ENCODE measurements at regions not wholly inside any gene's neighbourhood (a gene's known extent, or its start where the extent isn't known, plus 50 kb on each side); places are given as distances from the start of the nearest gene placed in this dataset.

DNA sequence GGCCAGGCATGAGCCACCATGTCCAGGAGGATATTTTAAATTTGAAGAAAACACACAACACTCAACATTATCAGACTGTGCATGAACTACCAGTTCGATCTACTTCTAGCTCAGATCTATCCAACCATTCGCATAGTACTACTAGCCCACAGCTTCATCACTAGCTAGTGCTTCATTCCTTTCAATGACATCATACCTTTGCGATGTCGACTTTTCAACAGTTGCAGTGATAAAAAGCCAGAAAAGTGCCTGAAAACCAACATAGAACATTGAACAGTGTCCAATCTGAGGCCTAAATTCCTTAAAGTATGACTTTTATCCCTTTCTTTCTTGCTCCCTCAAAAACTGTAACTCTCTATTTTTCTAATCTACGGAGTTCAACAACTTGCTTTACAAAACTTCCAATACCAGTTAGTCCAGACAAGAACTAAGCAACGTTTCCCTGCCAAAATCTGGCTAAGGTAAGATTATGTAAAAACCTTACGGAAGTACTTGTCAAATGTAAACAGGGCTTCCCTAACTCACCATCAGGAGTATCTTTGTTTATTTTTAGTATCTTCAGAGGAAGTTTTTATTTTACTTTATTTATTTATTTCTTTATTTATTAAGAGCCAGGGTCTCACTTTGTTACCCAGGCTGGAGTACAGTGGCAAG lies 434.0 kb upstream of the JARID2 start:
- no peak for DNase-seq (ENCODE audit: low read depth)
- TF ChIP-seq, protein P1, sequence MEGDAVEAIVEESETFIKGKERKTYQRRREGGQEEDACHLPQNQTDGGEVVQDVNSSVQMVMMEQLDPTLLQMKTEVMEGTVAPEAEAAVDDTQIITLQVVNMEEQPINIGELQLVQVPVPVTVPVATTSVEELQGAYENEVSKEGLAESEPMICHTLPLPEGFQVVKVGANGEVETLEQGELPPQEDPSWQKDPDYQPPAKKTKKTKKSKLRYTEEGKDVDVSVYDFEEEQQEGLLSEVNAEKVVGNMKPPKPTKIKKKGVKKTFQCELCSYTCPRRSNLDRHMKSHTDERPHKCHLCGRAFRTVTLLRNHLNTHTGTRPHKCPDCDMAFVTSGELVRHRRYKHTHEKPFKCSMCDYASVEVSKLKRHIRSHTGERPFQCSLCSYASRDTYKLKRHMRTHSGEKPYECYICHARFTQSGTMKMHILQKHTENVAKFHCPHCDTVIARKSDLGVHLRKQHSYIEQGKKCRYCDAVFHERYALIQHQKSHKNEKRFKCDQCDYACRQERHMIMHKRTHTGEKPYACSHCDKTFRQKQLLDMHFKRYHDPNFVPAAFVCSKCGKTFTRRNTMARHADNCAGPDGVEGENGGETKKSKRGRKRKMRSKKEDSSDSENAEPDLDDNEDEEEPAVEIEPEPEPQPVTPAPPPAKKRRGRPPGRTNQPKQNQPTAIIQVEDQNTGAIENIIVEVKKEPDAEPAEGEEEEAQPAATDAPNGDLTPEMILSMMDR (IDR thresholded peaks at IDR 0.05; ENCODE audit: low read depth, low read length, missing control alignments), result no peak

DNA sequence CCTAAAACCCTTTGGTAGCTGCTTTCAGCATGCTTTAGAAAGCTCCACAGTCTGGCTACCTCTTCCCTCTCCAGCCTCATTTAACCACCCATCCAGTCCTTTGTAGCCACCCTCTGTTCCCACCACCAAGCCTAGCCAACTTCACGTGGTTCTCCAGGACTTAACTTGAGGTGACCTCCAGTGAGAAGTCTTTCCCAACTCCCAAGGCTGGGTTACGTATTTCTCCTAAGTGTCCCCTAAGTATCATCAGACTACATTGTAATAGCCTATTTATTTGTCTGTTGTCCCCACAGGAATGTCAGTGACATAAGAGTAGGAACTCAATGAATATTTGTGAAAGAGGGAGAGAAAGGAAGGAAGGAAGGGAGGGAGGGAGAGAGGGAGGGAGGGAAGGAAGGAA lies 431.9 kb upstream of the JARID2 start:
- in situ Hi-C loops (cut with HindIII; ENCODE audit: low sequenced_read_pairs), result no loop called here
- no peak for DNase-seq (ENCODE audit: low read depth)
- TF ChIP-seq, protein P1 (IDR thresholded peaks at IDR 0.05; ENCODE audit: low read depth, low read length, missing control alignments), result no peak
- H3K4me3 ChIP-seq (ENCODE audit: low read depth, low read length), result no peak overlapping the region

More for the DNA sequence above, 434.0 kb upstream of the JARID2 start:
- in situ Hi-C loops (cut with HindIII; ENCODE audit: low sequenced_read_pairs), result no loop called here
- no peak overlapping the region for H3K4me3 ChIP-seq (ENCODE audit: low read depth, low read length)

DNA sequence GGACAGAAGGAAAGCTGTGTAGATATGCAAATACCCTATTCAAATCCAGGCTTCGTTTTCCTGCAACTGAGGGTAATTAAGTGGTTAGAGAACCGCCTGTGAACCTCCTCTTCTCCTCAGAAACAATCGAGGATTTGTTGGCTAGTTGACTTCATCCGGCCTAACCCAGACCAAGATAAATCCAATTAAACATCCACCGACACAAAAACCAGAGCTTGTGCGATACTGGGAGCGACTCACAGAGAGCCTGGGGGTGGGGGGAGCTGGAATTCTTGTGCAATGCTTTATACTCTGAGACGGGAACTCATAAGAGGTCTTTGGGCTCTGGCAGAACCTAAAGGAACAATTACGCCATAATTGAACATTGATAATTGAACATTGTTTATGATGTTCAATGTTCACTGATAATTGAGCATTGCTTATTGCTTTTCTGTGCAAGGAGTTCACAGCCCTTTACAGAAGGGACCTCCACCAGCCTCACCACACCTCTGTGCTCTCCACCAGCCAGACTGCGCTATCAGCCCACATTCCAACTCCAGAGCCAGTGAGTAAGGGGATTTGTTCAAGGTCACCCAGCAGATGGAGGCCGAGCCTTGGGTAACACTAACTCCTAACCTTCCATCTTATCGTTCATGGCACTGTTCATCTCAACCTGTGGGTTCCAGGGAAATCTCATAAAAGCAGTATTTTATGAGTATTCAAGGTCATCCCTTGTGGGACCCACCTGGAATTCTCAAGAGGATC lies 429.6 kb upstream of the JARID2 start:
- TF ChIP-seq, protein P1 (IDR thresholded peaks at IDR 0.05; ENCODE audit: low read depth, low read length, missing control alignments), result no peak
- H3K4me3 ChIP-seq (ENCODE audit: low read depth, low read length), result no peak overlapping the region
- in situ Hi-C loops (cut with HindIII; ENCODE audit: low sequenced_read_pairs), result no loop called here
- DNase-seq (ENCODE audit: low read depth), result no peak

DNA sequence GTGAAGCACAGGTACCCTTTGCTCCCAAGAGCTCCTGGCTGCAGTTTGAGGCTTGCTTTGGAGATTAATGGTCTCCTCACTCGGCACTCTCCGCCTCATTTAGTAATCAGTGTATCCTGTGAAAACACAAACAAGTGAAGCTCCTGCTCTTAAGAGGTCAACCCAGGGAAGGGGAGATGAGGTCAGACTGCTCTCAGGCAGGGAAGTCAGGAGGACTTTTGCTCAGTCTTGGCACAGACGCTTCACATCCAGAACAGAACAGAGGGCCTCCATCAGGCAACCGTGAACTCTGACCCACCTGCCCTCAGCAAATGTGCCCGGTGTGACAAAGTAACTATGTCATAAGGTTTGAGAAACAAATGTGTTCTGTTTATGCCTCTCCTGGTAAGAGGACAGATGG lies 428.8 kb upstream of the JARID2 start:
- DNase-seq (ENCODE audit: low read depth), result no peak
- TF ChIP-seq, protein P1 (IDR thresholded peaks at IDR 0.05; ENCODE audit: low read depth, low read length, missing control alignments), result no peak
- in situ Hi-C loops (cut with HindIII; ENCODE audit: low sequenced_read_pairs), result no loop called here
- no peak overlapping the region for H3K4me3 ChIP-seq (ENCODE audit: low read depth, low read length)

DNA sequence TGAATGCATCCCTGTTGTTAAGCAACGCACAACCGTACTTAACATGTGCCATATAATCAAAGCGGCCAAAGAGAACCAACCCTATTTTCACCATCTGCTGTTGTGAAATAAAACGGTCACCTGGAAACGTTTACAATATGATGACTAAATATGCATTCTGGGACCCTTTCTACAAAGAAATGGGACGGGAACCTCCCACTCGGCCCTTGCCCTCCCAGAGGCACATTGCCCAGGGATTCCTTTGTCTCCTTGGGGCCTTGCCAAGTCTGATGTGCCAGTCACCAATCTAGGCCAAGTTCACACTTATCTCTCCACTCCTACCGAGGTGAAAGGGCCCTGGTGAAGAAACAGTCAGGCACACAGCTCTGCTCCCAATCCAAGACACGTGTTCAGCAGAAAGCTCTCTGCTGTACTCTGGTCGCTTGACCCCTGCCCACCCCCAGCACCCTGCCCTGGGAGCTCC lies 427.4 kb upstream of the JARID2 start:
- in situ Hi-C loops (cut with HindIII; ENCODE audit: low sequenced_read_pairs), result no loop called here
- no peak overlapping the region for H3K4me3 ChIP-seq (ENCODE audit: low read depth, low read length)
- TF ChIP-seq, protein P1 (IDR thresholded peaks at IDR 0.05; ENCODE audit: low read depth, low read length, missing control alignments), result no peak
- no peak for DNase-seq (ENCODE audit: low read depth)

DNA sequence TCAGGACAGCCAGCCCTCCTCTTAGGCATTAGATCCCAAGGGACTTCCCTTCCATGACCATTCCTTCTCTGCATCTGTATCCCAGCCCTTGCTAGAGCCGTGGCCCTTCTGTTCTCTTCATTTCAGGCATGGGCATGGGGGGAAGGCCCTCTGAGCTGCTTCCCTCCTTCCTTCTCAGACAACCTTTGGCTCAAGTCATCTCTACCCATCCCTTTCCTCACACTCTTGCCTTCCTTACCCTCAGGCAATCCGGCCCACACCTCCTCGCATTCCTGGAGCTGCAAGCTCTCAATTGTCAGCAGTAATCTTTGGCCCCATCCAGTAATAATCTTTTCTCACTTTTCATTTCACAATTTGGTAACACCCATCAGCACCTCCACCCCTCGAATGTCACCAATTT lies 426.9 kb upstream of the JARID2 start:
- H3K4me3 ChIP-seq (ENCODE audit: low read depth, low read length), result no peak overlapping the region
- in situ Hi-C loops (cut with HindIII; ENCODE audit: low sequenced_read_pairs), result no loop called here
- no peak for DNase-seq (ENCODE audit: low read depth)

More for the DNA sequence above, 426.9 kb upstream of the JARID2 start:
- TF ChIP-seq, protein P1 (IDR thresholded peaks at IDR 0.05; ENCODE audit: low read depth, low read length, missing control alignments), result no peak

Measured in astrocyte of the cerebellum (primary cell).